GM19239 (cell line): ENCODE measurements at regions not wholly inside any gene's neighbourhood (a gene's known extent, or its start where the extent isn't known, plus 50 kb on each side); places are given as distances from the start of the nearest gene placed in this dataset.
"Not testable (repeated sequence)": the region's sequence is repeated elsewhere in the genome, so short reads cannot be mapped to it uniquely, and the experiment has no call there.

Experiments
- DNase-seq: peaks from one replicate; pipeline ENCODE4 v3.0.0; 2011; ENCODE audit warnings: low spot score; ENCODE audit not compliant: insufficient read length
- FAIRE-seq: peaks from 2 replicates; lab custom pipeline; 2011; peaks lifted over from hg19 to GRCh38; lab: Jason Lieb, UNC

- DNase-seq = no peak
- no peak for FAIRE-seq
Observed at GRCh38 chr3:21893242-21893641, 142.2 kb upstream of the ZNF385D start.

- no peak for FAIRE-seq
- no peak for DNase-seq
Observed at GRCh38 chr3:21894459-21895340, 143.7 kb upstream of the ZNF385D start.

DNA sequence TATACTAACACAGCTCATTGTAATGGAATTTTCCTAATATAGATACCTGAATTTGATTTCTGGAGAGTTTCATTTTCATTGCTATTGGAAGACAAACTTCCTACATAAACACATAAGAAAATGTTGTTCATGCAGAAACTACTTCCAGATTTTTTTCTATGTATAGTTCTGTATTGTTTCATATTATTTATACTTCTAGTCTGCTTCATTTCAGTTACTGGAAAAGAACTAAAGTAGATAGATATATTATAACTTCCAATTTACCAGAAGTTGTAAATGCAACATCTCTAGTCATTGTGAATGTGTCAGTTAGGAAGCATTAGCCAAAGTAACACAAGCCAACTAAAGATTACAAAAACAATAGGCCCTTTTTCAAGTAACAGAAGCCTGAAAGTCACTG, 147.3 kb upstream of the ZNF385D start:
- no peak for DNase-seq
- no peak for FAIRE-seq

DNA sequence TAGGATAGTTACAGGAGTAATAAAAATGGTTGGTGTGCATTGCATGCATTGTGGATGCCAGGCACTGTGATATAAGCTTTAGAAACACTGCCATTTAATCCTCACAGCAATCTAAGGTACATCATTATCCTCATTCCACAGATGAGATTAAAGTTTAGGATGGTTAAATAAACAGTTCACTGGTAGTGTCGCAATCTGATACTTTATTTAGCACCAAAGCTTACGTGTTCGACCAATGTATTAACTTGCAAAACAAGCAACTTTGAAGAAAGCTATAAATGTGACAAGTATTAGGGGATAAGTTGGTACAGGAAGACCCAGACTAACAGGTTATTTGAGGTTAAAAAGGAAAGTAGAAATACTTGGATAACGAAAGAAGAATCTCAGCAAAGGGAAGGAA, 150.5 kb upstream of the ZNF385D start:
- DNase-seq (no peak), FAIRE-seq (no peak)

DNA sequence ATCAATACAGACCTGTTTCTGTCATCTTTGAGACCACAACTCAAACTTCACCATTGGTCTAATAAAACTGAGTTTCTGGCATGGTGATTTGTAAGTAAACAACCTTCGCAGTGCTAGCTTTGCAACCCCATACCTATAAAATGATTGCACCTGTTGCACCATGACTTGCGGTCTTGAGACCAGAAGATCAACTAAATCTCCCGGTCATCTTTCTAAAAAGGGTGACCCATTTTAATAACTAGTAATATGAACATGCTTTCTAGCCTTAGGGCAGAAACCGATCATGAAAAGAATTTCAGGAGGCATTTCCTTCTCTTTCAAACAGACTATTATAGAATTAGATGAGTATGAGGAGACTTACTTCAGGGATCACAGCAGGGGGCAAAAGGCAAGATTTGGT, 151.9 kb upstream of the ZNF385D start:
- FAIRE-seq (no peak), DNase-seq (no peak)

DNA sequence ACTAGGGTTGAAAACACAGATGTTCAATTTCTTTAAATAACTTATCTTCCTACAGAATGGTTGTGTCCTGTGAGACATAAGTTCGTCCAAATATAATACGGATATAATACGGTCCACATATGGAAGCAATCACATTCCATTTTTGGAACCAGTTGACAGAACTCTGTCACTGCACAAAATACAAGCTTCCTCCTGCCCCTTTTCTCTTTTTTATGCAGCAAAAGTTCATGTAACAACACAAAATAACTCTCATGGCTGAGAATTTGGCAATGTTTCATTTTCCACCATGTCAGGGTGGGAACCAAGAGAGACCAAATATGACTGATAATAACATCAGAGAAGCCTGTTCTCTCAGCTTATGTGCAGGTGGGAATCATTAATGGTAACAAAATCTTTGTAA, 158.1 kb upstream of the ZNF385D start:
- FAIRE-seq (no peak), DNase-seq (no peak)

DNA sequence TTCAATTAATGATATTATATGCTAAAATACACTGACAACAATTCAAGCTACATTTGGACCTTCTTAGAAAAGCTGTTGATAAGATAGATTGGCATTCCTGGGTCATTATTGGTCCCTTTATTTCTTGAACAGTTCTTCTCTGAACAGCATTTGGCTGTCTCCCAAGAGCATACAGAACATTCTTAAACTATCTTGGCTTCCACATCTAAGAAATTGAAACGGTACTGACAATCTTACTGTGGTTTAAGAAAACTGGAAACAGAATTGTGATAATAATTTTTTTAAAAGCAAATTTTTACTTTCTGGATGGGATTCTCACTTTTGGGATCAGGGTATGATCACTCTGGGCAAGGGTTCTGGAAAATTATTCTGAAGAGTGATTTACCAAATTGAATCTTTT, 161.7 kb upstream of the ZNF385D start:
- FAIRE-seq (no peak), DNase-seq (no peak)

DNA sequence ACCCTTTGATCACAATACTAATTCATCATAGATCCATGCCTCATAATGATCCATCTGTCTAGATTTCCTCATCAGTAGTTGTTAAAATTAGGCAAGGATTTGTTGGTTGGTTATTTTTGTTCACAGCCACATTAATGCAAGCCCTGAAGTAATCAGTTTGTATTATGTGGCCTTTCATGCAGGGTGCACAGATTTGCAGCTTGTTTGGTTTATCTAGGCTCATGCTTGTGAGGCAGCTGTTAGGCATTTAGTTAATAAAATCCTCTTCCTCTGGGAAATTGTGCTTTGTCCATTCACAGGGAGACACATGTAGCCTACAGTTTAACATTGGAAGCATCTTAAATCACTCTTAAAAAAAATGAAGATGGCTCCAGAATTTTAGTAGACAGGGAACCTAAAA, 162.8 kb upstream of the ZNF385D start:
- FAIRE-seq = no peak
- DNase-seq = no peak

- FAIRE-seq (no peak), DNase-seq (no peak)
Observed at GRCh38 chr3:21914451-21914850, 163.4 kb upstream of the ZNF385D start.

DNA sequence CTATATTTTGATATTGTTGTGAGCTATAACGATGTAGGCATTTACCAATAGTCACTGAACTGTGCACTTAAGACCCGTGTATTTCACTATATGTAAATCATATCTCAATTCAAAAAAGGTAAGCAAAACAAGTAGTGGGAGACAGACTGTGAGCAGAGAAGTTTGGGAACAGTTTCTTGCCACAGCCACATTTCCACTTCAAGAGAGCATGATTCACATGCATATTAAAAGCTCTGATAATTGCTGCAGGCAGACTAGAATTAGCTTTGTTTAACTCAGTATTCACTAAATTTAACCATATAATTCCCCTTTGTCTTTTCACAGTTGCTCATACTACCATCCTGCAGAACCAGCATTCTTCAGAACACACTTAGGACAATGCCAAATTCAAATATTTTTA, 168.4 kb upstream of the ZNF385D start:
- FAIRE-seq = no peak
- no peak for DNase-seq

GRCh38 chr3:21920421-21920861, 169.4 kb upstream of the ZNF385D start:
- no peak for FAIRE-seq
- DNase-seq = no peak

GRCh38 chr3:21923156-21923555, 172.1 kb upstream of the ZNF385D start:
- DNase-seq, FAIRE-seq: not testable (repeated sequence)

- DNase-seq = no peak
- no peak for FAIRE-seq
Observed at GRCh38 chr3:21927261-21927660, 176.3 kb upstream of the ZNF385D start.

- FAIRE-seq (no peak), DNase-seq (no peak)
Observed at GRCh38 chr3:21934591-21934990, 183.6 kb upstream of the ZNF385D start.

- FAIRE-seq = no peak
- DNase-seq = no peak
Observed at GRCh38 chr3:21936207-21936606, 185.2 kb upstream of the ZNF385D start.

DNA sequence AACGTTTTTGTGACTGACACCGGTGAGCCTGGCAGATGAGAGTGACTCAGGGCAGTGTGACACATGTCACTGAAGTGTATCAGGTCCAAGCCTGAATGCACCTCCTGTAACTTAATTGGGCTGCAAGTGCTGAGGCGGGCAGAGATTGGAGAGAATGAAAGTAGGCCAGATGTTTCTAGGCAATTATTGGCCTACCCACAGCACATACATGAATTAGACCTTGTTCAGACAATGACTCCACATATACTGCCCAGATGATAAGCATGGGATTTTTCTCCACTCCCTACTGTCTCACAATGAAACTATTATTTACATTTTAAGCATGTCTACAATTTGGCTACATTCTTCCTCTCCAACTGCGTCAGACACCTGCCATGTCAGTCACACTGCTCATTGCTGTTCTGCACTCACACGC, 187.3 kb upstream of the ZNF385D start:
- DNase-seq = no peak
- no peak for FAIRE-seq

- no peak for FAIRE-seq
- no peak for DNase-seq
Observed at GRCh38 chr3:21942328-21942727, 191.3 kb upstream of the ZNF385D start.

- FAIRE-seq = no peak
Observed at GRCh38 chr3:21944251-21944650, 193.2 kb upstream of the ZNF385D start.

GRCh38 chr3:21952856-21953255, 201.8 kb upstream of the ZNF385D start:
- FAIRE-seq = no peak
- no peak for DNase-seq

More at GRCh38 chr3:21944251-21944650, 193.2 kb upstream of the ZNF385D start:
- no peak for DNase-seq

GRCh38 chr3:21954709-21955108, 203.7 kb upstream of the ZNF385D start:
- no peak for FAIRE-seq
- no peak for DNase-seq

- DNase-seq (no peak), FAIRE-seq (no peak)
Observed at GRCh38 chr3:21955406-21955805, 204.4 kb upstream of the ZNF385D start.

GRCh38 chr3:21960033-21960432, 209.0 kb upstream of the ZNF385D start:
- FAIRE-seq (no peak), DNase-seq (no peak)
